Neural progenitor cell (in vitro differentiated cells): ENCODE measurements at regions not wholly inside any gene's neighbourhood (a gene's known extent, or its start where the extent isn't known, plus 50 kb on each side); places are given as distances from the start of the nearest gene placed in this dataset.
"Not testable (repeated sequence)": the region's sequence is repeated elsewhere in the genome, so short reads cannot be mapped to it uniquely, and the experiment has no call there.

ENCODE experiments used
- DNase-seq: peaks from one replicate; pipeline ENCODE4 v3.0.0-alpha.2; 2016; ENCODE audit warnings: low spot score
- H2AFZ ChIP-seq: fragments of 200-600 bp; sonication (generic); replicated peaks from 2 replicates; pipeline ENCODE4 v1.6.1; 2016; ENCODE audit warnings: antibody characterized with exemption
- H3F3A ChIP-seq: fragments of 200-600 bp; sonication (generic); 2 replicates; pipeline ENCODE4 v1.6.1; 2016; ENCODE audit warnings: antibody characterized with exemption, low read depth
- H3K27ac ChIP-seq: fragments of 200-600 bp; sonication (generic); 2 replicates; pipeline ENCODE4 v1.5.1; 2016; ENCODE audit warnings: mild to moderate bottlenecking
- H3K27me3 ChIP-seq: fragments of 200-600 bp; sonication (generic); 2 replicates; pipeline ENCODE4 v1.6.1; 2016; ENCODE audit warnings: mild to moderate bottlenecking, moderate library complexity
- H3K36me3 ChIP-seq: fragments of 200-600 bp; sonication (generic); 2 replicates; pipeline ENCODE4 v1.5.1; 2016
- H3K4me1 ChIP-seq: fragments of 200-600 bp; sonication (generic); 2 replicates; pipeline ENCODE4 v1.6.1; 2016; ENCODE audit warnings: mixed run types
- H3K4me2 ChIP-seq: fragments of 200-600 bp; sonication (generic); 2 replicates; pipeline ENCODE4 v1.6.1; 2016
- H3K4me3 ChIP-seq: fragments of 200-600 bp; sonication (generic); 2 replicates; pipeline ENCODE4 v1.5.1; 2016
- H3K79me2 ChIP-seq: fragments of 200-600 bp; sonication (generic); 2 replicates; pipeline ENCODE4 v1.6.1; 2016; ENCODE audit warnings: low read depth
- H3K9ac ChIP-seq: fragments of 200-600 bp; sonication (generic); 2 replicates; pipeline ENCODE4 v1.6.1; 2016
- H3K9me3 ChIP-seq: fragments of 200-600 bp; sonication (generic); 2 replicates; pipeline ENCODE4 v1.5.1; 2016; ENCODE audit warnings: low read depth
- H4K20me1 ChIP-seq: fragments of 200-600 bp; sonication (generic); 2 replicates; pipeline ENCODE4 v1.6.1; 2016; ENCODE audit warnings: low read depth
- H3K27ac Mint-ChIP-seq: 3 replicates; pipeline ENCODE4 v1.8.0; 2021; ENCODE audit warnings: mixed read lengths
- H3K27me3 Mint-ChIP-seq: 2 replicates; pipeline ENCODE4 v1.8.0; 2022; ENCODE audit warnings: low read depth, mild to moderate bottlenecking, inconsistent platforms, moderate library complexity, mixed read lengths; ENCODE audit not compliant: insufficient read depth
- H3K36me3 Mint-ChIP-seq: 3 replicates; pipeline ENCODE4 v1.8.0; 2021; ENCODE audit warnings: mixed read lengths
- H3K4me1 Mint-ChIP-seq: 3 replicates; pipeline ENCODE4 v1.8.0; 2021; ENCODE audit warnings: mixed read lengths
- H3K4me3 Mint-ChIP-seq: 3 replicates; pipeline ENCODE4 v1.8.0; 2021; ENCODE audit warnings: mild to moderate bottlenecking, moderate library complexity, mixed read lengths
- H3K9me3 Mint-ChIP-seq: 3 replicates; pipeline ENCODE4 v1.8.0; 2020; ENCODE audit warnings: mixed read lengths
- CTCF ChIP-seq: fragments of 200-600 bp; sonication (generic); IDR thresholded peaks from 2 replicates; pipeline ENCODE4 v1.5.1; 2017; ENCODE audit warnings: antibody characterized with exemption, mild to moderate bottlenecking
- EZH2 ChIP-seq: fragments of 200-600 bp; sonication (generic); IDR thresholded peaks from 2 replicates; pipeline ENCODE4 v1.6.1; 2017; ENCODE audit warnings: antibody characterized with exemption, mild to moderate bottlenecking, moderate library complexity
- EZH2phosphoT487 ChIP-seq: fragments of 200-600 bp; sonication (generic); IDR thresholded peaks from 2 replicates; pipeline ENCODE4 v1.6.1; 2017; ENCODE audit warnings: antibody characterized with exemption

GRCh38 chr3:78096488-78097255 is 1056.8 kb downstream of the ROBO2 start:
- Histone ChIP-seq H3K4me2 (no peak overlapping the region), H3K79me2 (no peaks in the 10 kb centered on the region), H3K4me1 (peaks cover 5% of the 10 kb centered on the region), H3K27ac (no peak overlapping the region), H4K20me1 (no peaks in the 10 kb centered on the region), H2AFZ (no peak overlapping the region), H3K27me3 (no peaks in the 10 kb centered on the region), H3K9ac (no peak overlapping the region), H3F3A (peaks cover 4% of the 10 kb centered on the region), H3K9me3 (no peaks in the 10 kb centered on the region), H3K36me3 (no peaks in the 10 kb centered on the region), H3K4me3 (no peak overlapping the region)
- Mint-ChIP-seq H3K27me3 (no peaks in the 10 kb centered on the region), H3K9me3 (peaks cover 2% of the 10 kb centered on the region), H3K4me3 (no peak overlapping the region), H3K36me3 (no peaks in the 10 kb centered on the region), H3K4me1 (no peaks in the 10 kb centered on the region), H3K27ac (no peak overlapping the region)
- DNase-seq: no peak
- no peak for TF ChIP-seq EZH2phosphoT487
- no peak for TF ChIP-seq CTCF
- no peak for TF ChIP-seq EZH2

- H3K27me3 ChIP-seq: no peaks in the 10 kb centered on the region
- no peak overlapping the region for H2AFZ ChIP-seq
- H4K20me1 ChIP-seq: no peaks in the 10 kb centered on the region
- peaks cover 5% of the 10 kb centered on the region for H3K4me1 ChIP-seq
- H3K4me3 ChIP-seq: no peak overlapping the region
- H3K9me3 ChIP-seq: no peaks in the 10 kb centered on the region
- H3K79me2 ChIP-seq: no peaks in the 10 kb centered on the region
- TF ChIP-seq EZH2 (no peak), CTCF (no peak), EZH2phosphoT487 (no peak)
- H3K27me3 Mint-ChIP-seq: no peaks in the 10 kb centered on the region
- peaks cover 2% of the 10 kb centered on the region for H3K9me3 Mint-ChIP-seq
- H3K9ac ChIP-seq: no peak overlapping the region
- peaks cover 4% of the 10 kb centered on the region for H3F3A ChIP-seq
- no peak overlapping the region for H3K27ac ChIP-seq
- H3K4me1 Mint-ChIP-seq: no peaks in the 10 kb centered on the region
- H3K27ac Mint-ChIP-seq: no peak overlapping the region
- H3K36me3 ChIP-seq: no peaks in the 10 kb centered on the region
- H3K36me3 Mint-ChIP-seq: no peaks in the 10 kb centered on the region
- H3K4me2 ChIP-seq: no peak overlapping the region
- no peak overlapping the region for H3K4me3 Mint-ChIP-seq
- no peak for DNase-seq
Measured at GRCh38 chr3:78098367-78098766, 1058.5 kb downstream of the ROBO2 start.

GRCh38 chr3:78101384-78101783 is 1061.5 kb downstream of the ROBO2 start:
- Histone ChIP-seq H3K79me2 (no peaks in the 10 kb centered on the region), H3K27ac (no peak overlapping the region), H3K9ac (no peak overlapping the region), H3K9me3 (no peaks in the 10 kb centered on the region), H3F3A (peaks cover 4% of the 10 kb centered on the region), H3K4me3 (no peak overlapping the region), H3K36me3 (no peaks in the 10 kb centered on the region), H3K27me3 (no peaks in the 10 kb centered on the region), H3K4me1 (peaks cover 5% of the 10 kb centered on the region), H2AFZ (no peak overlapping the region), H4K20me1 (no peaks in the 10 kb centered on the region), H3K4me2 (no peak overlapping the region)
- no peak for TF ChIP-seq EZH2phosphoT487
- TF ChIP-seq EZH2: no peak
- no peak for TF ChIP-seq CTCF
- Mint-ChIP-seq H3K4me1 (no peaks in the 10 kb centered on the region), H3K27ac (no peak overlapping the region), H3K36me3 (no peaks in the 10 kb centered on the region), H3K9me3 (no peaks in the 10 kb centered on the region), H3K27me3 (no peaks in the 10 kb centered on the region), H3K4me3 (no peak overlapping the region)
- DNase-seq: no peak

- H3K27ac Mint-ChIP-seq, H3K9me3 Mint-ChIP-seq, DNase-seq: not testable (repeated sequence)
Measured at GRCh38 chr3:78108269-78108961, 1068.5 kb downstream of the ROBO2 start.

More at GRCh38 chr3:78108269-78108961, 1068.5 kb downstream of the ROBO2 start:
- not testable (repeated sequence) for H3K9ac ChIP-seq, H3K27me3 Mint-ChIP-seq, H3K4me3 Mint-ChIP-seq, H3K79me2 ChIP-seq, H3K4me2 ChIP-seq, H3K9me3 ChIP-seq, H3K27me3 ChIP-seq, H3F3A ChIP-seq, H4K20me1 ChIP-seq, H3K36me3 Mint-ChIP-seq, H3K4me3 ChIP-seq, H2AFZ ChIP-seq, H3K36me3 ChIP-seq, H3K27ac ChIP-seq
- H3K4me1 Mint-ChIP-seq: peaks cover 23% of the 10 kb centered on the region
- H3K4me1 ChIP-seq: peaks cover 26% of the 10 kb centered on the region
